Muscle of back (tissue), 3 donors: ENCODE measurements at regions not wholly inside any gene's neighbourhood (a gene's known extent, or its start where the extent isn't known, plus 50 kb on each side); places are given as distances from the start of the nearest gene placed in this dataset.
A peak's percentile ranks its signal among the peaks of the same experiment; 100 is the strongest.
"Not testable (repeated sequence)": the region's sequence is repeated elsewhere in the genome, so short reads cannot be mapped to it uniquely, and the experiment has no call there.

Experiments
- DNase-seq, 3 donors: peaks; one replicate each; pipeline versions ENCODE4 v3.0.0 to v3.0.0-alpha.2; 2013

DNA sequence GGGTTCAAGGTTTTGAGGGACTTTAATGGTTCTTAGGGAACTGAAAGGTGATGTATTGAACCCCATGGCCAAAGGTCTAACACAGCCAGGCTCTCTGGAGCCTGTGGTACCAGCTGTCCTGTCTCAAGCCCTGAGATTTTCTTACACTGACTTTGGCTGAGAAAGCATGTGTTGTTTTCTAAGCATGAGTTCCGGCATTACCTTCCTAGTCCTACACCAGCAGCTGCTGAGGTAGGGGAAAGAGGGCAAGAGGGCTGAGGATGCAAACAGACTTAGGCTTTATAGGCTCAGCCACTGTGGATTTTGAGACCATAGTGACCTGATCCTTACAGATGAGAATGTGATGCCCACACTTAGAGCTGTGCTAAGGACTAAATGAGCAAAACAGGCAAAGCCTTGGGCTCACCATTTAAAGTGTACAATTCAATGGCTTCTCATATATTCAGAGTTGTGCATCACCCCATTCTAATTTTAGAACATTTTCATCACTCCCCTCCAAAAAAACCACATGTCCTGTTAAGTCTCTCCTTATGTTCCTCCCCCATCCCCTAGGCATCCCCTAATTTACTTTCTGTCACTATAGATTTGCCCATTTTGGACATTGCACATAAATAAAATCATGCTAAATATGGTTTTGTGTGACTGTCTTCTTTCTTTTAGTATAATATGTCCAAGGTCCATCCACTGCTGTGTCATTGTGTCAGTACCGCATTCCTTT is 99.7 kb upstream of the OTOS start:
- no peak for DNase-seq

DNA sequence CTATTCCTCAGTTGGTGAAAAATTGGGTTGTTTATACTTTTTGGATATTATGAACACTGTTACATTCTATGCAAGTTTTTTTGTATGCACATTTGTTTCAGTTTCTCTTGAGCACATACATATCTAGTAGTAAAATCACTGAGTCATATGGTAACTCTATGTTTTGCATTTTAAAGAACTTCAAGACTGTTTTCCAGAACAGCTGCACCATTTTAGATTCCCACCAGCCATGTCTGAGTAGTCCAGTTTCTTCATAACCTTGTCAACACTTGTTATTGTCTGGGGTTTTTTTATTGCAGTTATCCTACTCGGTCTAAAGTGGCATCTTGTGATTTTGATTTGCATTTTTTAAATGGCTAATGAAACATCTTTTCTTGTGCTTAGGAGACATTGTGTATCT is 100.3 kb upstream of the OTOS start:
- no peak for DNase-seq

- no peak for DNase-seq
Measured at GRCh38 chr2:240241572-240241971, 101.1 kb upstream of the OTOS start.

GRCh38 chr2:240243049-240243448 is 102.6 kb upstream of the OTOS start:
- not testable (repeated sequence) for DNase-seq

GRCh38 chr2:240244543-240244942 is 104.1 kb upstream of the OTOS start:
- no peak for DNase-seq

- DNase-seq: no peak
Measured at GRCh38 chr2:240245184-240245583, 104.7 kb upstream of the OTOS start.

DNA sequence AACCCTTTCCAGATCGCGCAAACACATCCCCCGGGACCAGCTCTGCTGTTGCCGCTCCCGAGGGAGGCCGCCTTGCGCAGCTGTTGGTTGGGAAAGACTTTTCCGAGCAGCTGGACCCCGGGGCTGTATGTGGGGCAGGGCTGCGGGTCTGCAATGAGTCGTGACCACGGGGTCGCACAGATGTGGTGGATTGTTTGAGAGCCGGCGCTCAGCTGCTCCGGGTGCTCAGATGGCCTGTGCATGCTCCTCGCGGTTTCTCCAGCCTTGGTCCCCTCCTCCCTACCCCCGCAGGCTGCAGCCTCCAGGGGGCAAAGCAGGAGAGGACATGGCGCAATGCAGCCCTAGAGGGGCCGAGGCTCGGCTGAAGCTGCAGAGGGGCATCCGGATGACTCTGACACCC is 105.2 kb upstream of the OTOS start:
- peak in 1 of 3 donors; percentile 75 for DNase-seq

GRCh38 chr2:240246173-240246820 is 105.8 kb upstream of the OTOS start:
- DNase-seq: no peak

- DNase-seq: no peak
Measured at GRCh38 chr2:240247241-240247867, 106.9 kb upstream of the OTOS start.

GRCh38 chr2:240247868-240248720 is 107.6 kb upstream of the OTOS start:
- peak in 1 of 3 donors; percentile 67 for DNase-seq

DNA sequence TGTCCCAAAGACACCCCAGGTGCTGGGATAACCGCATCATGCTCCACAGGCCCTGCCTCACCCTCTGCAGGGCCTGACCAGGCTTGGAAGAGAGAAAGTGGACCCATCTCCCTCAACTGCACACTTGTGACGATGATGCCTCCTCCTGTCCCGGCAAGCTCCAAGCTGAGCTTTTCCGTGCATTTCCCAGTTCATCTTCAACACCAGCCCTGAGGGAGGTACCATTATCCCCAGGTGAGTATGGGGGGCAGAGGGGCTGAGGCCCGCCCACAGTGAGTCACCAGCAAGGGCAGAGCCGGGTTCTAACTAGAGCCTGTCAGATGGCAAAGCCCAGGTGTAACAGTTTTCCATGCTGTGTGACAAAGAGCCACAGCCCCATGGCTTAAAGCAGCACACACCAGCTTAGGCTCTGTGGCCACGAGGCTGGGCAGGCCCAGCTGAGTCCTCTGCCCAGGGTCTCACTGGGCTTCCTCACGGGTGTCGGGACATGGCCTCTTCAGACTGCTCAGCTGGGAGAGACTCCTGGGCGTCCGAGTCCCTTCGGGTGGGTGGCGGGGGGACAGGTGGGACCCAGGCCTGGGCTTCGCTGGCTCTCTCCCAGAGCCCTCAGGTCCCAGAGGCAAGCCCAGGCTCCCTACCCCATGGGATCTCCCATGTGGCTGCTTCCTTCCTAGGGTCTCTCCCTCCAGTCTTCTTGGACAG is 108.4 kb upstream of the OTOS start:
- DNase-seq: no peak

DNA sequence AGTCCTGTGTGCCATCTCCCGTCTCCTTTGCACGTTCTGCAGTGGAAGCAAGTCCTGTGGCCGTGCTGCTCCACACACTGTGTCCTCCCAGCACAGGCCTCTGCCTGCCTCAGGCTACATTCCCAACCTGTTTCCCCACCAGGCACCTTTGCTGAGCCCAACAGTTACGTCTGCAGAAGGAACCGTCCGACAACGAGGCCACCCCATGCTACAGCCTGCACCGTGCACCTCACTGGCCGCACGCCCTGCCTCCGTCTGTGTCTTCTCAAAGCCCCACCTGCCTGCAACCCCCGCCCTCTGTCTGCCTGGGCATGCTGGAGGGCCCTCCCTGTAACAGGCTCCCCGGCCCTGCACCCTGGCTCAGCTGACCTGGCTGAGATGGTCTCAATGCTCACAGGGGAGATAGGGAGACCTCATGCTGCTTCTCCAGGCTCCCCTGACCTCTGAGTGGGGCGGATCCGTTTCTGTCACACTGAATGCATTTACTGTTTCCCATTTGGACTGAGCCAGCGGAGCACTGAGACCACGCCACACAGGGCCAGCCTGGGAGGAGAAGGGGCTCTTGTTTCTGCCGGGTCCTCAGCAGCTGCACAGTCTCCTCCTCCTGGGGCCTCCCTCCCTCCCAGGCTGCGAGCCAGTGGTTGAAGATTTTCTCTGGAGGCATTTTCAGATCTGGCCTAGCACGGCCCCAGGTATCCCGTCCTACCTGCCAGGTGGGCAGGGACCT is 109.1 kb upstream of the OTOS start:
- peak in 1 of 3 donors; percentile 56 for DNase-seq

DNA sequence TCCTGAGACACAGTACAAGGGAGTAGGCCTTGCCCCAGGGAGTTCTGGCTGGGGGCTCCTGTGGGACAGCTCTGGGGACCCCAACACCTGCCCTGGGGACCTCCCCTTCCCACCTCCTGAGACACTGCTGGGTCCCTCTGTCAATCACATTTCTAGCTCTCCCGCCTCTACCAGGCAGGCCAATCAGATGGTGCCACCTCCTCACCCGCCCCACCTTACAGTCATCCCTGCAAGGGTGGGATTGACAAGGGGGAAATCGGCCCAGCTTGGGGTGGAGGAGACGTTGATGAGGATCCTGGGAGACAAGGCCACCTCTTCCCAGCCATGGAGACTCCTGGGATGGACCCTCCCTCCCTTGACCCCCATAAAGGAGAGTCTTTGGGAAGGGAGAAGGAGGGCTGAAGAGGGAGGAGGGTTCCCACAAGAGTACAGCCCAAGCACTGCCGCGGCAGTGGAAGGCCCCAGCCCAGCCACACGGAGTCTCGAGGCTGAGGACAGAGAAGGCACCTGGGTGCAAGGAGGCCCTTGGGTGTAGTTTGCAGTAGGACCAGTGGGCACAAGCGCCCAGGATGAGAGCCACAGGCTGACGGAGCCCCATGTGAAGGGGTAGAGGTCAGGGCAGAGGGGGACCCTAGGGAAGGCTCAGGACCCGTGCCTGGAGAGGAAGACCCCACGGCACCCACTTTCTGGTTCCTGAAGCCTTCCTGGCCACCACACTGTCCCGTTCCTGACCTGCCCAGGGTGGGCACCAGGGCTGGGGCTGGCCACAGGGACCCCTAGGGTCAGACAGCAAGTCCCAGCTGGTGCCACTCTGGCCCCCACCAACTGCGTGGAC is 109.9 kb upstream of the OTOS start:
- DNase-seq: no peak

- DNase-seq: peak in 1 of 3 donors; percentile 80
Measured at GRCh38 chr2:240250985-240251847, 110.8 kb upstream of the OTOS start.

DNA sequence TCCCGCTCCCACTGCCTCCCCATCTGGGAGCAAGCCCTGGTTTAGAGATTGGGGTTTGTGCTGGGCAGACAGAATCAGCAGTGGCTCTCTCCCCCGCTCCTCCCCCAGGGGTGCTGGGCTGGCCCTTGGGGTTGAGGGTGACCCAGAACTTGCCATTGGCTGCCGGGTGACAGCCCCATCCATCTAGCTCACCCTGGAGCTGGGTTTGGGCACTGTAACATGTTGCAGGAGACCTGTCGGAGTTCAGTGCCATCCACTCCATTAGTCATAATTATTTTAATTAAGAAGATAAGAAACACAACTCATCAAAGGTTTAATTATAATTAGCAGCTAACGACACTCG is 111.4 kb upstream of the OTOS start:
- no peak for DNase-seq

- DNase-seq: no peak
Measured at GRCh38 chr2:240252191-240252871, 111.9 kb upstream of the OTOS start.

- no peak for DNase-seq
Measured at GRCh38 chr2:240252872-240253511, 112.5 kb upstream of the OTOS start.

- DNase-seq: no peak
Measured at GRCh38 chr2:240253583-240254145, 113.2 kb upstream of the OTOS start.
